Activated T-cell treated with anti-CD3 and anti-CD28 coated beads, Interleukin-2, amount 50 U/mL, for 4 hours (primary cell): ENCODE measurements at regions not wholly inside any gene's neighbourhood (a gene's known extent, or its start where the extent isn't known, plus 50 kb on each side); places are given as distances from the start of the nearest gene placed in this dataset.

ENCODE experiments used
- ATAC-seq, 2 donors: fragments of 200-7000 bp; cut with Tn5 transposase; one replicate each; pipeline ENCODE4 v1.10.0; 2021
- DNase-seq: peaks from one replicate; pipeline ENCODE4 v3.0.0-alpha.2; 2020
- H3K27me3 Mint-ChIP-seq: one replicate; pipeline ENCODE4 v1.8.0; 2021; ENCODE audit warnings: low read depth, mixed read lengths
- H3K36me3 Mint-ChIP-seq: one replicate; pipeline ENCODE4 v1.8.0; 2022; ENCODE audit warnings: mixed read lengths; ENCODE audit not compliant: insufficient read depth
- H3K4me1 Mint-ChIP-seq: one replicate; pipeline ENCODE4 v1.8.0; 2021; ENCODE audit warnings: low read depth, mixed read lengths
- H3K4me3 Mint-ChIP-seq: one replicate; pipeline ENCODE4 v1.8.0; 2021; ENCODE audit warnings: mild to moderate bottlenecking, moderate library complexity, mixed read lengths
- H3K9me3 Mint-ChIP-seq: one replicate; pipeline ENCODE4 v1.8.0; 2021; ENCODE audit warnings: mixed read lengths

GRCh38 chr4:35539404-35540055 lies 704.8 kb downstream of the ARAP2 start:
- H3K9me3 Mint-ChIP-seq: peaks cover 13% of the 10 kb centered on the region
- no peak for DNase-seq
- H3K4me1 Mint-ChIP-seq: no peaks in the 10 kb centered on the region
- no peak for ATAC-seq
- no peaks in the 10 kb centered on the region for H3K27me3 Mint-ChIP-seq
- H3K36me3 Mint-ChIP-seq: no peaks in the 10 kb centered on the region
- H3K4me3 Mint-ChIP-seq: no peak overlapping the region

- ATAC-seq (peak in 1 of 2 donors; percentile 10), DNase-seq (no peak)
- Mint-ChIP-seq H3K27me3 (no peaks in the 10 kb centered on the region), H3K4me1 (no peaks in the 10 kb centered on the region), H3K4me3 (no peak overlapping the region), H3K9me3 (peaks cover 13% of the 10 kb centered on the region), H3K36me3 (no peaks in the 10 kb centered on the region)
Observed at GRCh38 chr4:35541146-35541887, 703.0 kb downstream of the ARAP2 start.

DNA sequence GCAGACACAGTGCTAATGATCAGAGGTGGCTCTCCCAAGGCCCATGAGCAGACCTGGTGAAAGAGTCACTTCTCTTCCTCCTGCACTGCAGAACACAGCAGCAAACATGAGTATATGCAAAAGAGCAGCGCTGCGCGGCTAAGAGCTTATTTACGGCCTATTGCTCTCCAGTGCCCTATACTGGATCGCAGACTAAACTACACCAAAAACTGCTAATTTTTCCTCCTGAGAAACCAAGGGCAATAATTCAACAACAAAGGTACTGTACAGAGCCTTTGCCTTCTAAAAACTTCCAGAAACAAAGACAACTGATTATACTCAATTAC lies 702.5 kb downstream of the ARAP2 start:
- H3K4me1 Mint-ChIP-seq: no peaks in the 10 kb centered on the region
- H3K4me3 Mint-ChIP-seq: no peak overlapping the region
- ATAC-seq (no peak), DNase-seq (no peak)
- peaks cover 13% of the 10 kb centered on the region for H3K9me3 Mint-ChIP-seq
- no peaks in the 10 kb centered on the region for H3K36me3 Mint-ChIP-seq
- no peaks in the 10 kb centered on the region for H3K27me3 Mint-ChIP-seq

DNA sequence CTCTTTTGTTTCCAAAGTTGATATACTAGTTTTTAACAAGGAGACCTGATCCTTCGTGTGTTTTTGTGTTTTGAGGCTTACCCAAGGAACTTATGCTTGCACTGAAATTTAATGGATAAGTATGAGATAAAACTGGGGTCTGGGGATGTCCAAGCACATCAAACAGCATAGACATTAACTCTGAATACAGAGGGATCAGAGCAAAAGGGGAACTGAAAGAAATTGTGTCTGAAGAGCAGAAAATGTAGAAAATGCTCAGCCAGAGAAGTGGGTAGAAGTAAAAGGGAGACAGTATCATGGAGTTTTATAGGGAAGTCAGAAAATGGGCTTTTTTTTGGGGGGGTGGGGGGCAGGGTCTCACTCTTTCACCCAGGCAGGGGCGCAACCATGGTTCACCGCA lies 695.4 kb downstream of the ARAP2 start:
- peaks cover 10% of the 10 kb centered on the region for H3K9me3 Mint-ChIP-seq
- H3K4me3 Mint-ChIP-seq: no peak overlapping the region

DNA sequence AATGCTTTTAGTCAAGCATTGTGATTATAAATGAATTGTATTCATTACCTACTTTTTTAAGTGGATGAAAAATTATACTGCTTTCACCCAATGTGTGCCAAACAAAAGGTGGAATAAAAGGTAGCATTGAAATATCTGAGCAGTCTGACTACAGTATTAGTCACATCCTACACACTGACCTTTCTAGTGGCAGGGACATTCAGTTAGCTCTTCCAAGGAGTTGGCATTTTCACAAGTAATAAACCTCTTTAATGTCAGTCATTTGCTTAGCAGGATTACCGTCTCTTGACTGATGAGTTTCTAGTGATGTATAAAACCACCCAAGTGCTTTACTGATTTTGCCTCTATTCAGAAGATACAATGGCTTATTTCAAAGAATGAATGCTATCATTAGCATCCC lies 687.9 kb downstream of the ARAP2 start:
- Mint-ChIP-seq H3K36me3 (no peaks in the 10 kb centered on the region), H3K4me3 (no peak overlapping the region)

More for the DNA sequence above, 695.4 kb downstream of the ARAP2 start:
- ATAC-seq (no peak), DNase-seq (no peak)
- H3K36me3 Mint-ChIP-seq: no peaks in the 10 kb centered on the region
- no peaks in the 10 kb centered on the region for H3K27me3 Mint-ChIP-seq
- no peaks in the 10 kb centered on the region for H3K4me1 Mint-ChIP-seq

GRCh38 chr4:35559559-35560365 lies 684.6 kb downstream of the ARAP2 start:
- DNase-seq: no peak
- Mint-ChIP-seq H3K36me3 (no peaks in the 10 kb centered on the region), H3K9me3 (no peaks in the 10 kb centered on the region), H3K27me3 (no peaks in the 10 kb centered on the region), H3K4me3 (no peak overlapping the region), H3K4me1 (no peaks in the 10 kb centered on the region)
- no peak for ATAC-seq

More for the DNA sequence above, 687.9 kb downstream of the ARAP2 start:
- H3K4me1 Mint-ChIP-seq: no peaks in the 10 kb centered on the region
- H3K27me3 Mint-ChIP-seq: no peaks in the 10 kb centered on the region
- no peak for ATAC-seq
- no peaks in the 10 kb centered on the region for H3K9me3 Mint-ChIP-seq
- DNase-seq: no peak

DNA sequence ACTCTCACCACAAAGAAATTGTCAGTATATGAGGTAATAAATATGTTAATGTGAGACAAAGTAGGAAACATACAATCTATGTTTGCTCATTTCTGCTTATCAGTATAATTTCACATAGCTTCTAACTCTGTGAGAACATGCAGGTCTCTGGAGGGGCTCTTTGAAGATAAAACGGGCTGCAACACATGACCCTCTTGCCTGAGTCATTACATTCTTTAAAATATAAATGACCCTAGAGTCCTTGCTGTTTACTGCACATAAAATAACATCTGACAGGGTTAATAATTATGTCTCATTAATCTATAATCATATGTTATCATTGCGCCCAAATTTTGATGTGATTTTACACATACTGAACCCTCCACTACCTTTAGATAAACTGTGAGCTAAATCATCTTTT lies 681.5 kb downstream of the ARAP2 start:
- H3K36me3 Mint-ChIP-seq: no peaks in the 10 kb centered on the region
- DNase-seq (no peak), ATAC-seq (no peak)
- H3K9me3 Mint-ChIP-seq: no peaks in the 10 kb centered on the region
- H3K4me1 Mint-ChIP-seq: no peaks in the 10 kb centered on the region
- no peaks in the 10 kb centered on the region for H3K27me3 Mint-ChIP-seq
- H3K4me3 Mint-ChIP-seq: no peak overlapping the region

DNA sequence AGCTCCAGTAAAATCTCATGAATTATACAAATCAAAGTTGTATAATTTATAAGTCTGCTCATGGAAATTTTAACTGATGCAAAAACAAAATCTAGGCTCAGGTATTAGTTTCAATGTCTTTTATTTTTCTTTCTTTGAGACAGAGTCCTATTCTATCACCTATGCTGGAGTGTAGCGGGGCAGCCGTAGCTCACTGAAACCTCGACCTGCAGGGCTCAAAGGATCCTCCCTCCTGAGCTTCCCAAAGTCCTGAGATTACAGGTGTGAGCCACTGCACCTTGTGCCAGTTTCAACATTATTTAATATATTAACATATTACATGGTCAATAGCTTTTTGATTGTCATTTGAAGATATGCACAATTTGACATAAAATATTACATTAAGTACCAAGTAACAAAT lies 678.7 kb downstream of the ARAP2 start:
- no peaks in the 10 kb centered on the region for H3K4me1 Mint-ChIP-seq
- ATAC-seq: no peak
- DNase-seq: no peak
- peaks cover 7% of the 10 kb centered on the region for H3K9me3 Mint-ChIP-seq
- no peak overlapping the region for H3K4me3 Mint-ChIP-seq
- H3K27me3 Mint-ChIP-seq: no peaks in the 10 kb centered on the region
- H3K36me3 Mint-ChIP-seq: no peaks in the 10 kb centered on the region

- no peak for DNase-seq
- Mint-ChIP-seq H3K4me1 (no peaks in the 10 kb centered on the region), H3K27me3 (no peaks in the 10 kb centered on the region), H3K4me3 (no peak overlapping the region), H3K9me3 (no peaks in the 10 kb centered on the region), H3K36me3 (no peaks in the 10 kb centered on the region)
- no peak for ATAC-seq
Observed at GRCh38 chr4:35591035-35591434, 653.3 kb downstream of the ARAP2 start.

- H3K4me3 Mint-ChIP-seq: no peak overlapping the region
- no peak for ATAC-seq
Observed at GRCh38 chr4:35604252-35604651, 640.1 kb downstream of the ARAP2 start.

GRCh38 chr4:35604724-35605123 lies 639.6 kb downstream of the ARAP2 start:
- ATAC-seq (no peak), DNase-seq (no peak)
- Mint-ChIP-seq H3K36me3 (no peaks in the 10 kb centered on the region), H3K9me3 (peaks cover 4% of the 10 kb centered on the region), H3K4me1 (no peaks in the 10 kb centered on the region), H3K27me3 (no peaks in the 10 kb centered on the region), H3K4me3 (no peak overlapping the region)

More at GRCh38 chr4:35604252-35604651, 640.1 kb downstream of the ARAP2 start:
- no peaks in the 10 kb centered on the region for H3K4me1 Mint-ChIP-seq
- DNase-seq: no peak
- H3K36me3 Mint-ChIP-seq: no peaks in the 10 kb centered on the region
- peaks cover 4% of the 10 kb centered on the region for H3K9me3 Mint-ChIP-seq
- H3K27me3 Mint-ChIP-seq: no peaks in the 10 kb centered on the region

GRCh38 chr4:35608205-35608604 lies 636.1 kb downstream of the ARAP2 start:
- Mint-ChIP-seq H3K36me3 (no peaks in the 10 kb centered on the region), H3K4me1 (no peaks in the 10 kb centered on the region), H3K4me3 (no peak overlapping the region), H3K9me3 (peaks cover 4% of the 10 kb centered on the region), H3K27me3 (no peaks in the 10 kb centered on the region)
- DNase-seq (no peak), ATAC-seq (no peak)

DNA sequence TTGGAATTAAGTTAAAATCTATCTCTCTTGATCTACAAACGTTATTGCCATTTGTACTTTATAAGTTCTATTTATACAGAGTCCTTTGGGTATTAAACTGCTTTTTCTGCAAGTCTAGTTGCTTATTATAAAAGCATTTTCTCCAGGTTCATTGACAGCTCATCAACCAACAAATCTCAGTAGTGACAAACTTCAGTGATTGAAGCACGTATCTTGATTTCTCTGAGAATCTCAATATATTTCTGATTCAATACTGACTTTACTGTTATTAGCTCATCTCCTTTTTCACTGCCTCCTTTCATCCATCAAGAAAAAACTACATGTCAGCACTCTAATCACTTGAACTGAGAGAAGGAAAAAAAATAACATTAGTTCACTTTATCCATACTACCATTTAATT lies 630.2 kb downstream of the ARAP2 start:
- ATAC-seq (no peak), DNase-seq (no peak)
- Mint-ChIP-seq H3K36me3 (no peaks in the 10 kb centered on the region), H3K27me3 (no peaks in the 10 kb centered on the region), H3K4me3 (no peak overlapping the region), H3K9me3 (peaks cover 7% of the 10 kb centered on the region), H3K4me1 (no peaks in the 10 kb centered on the region)

- H3K9me3 Mint-ChIP-seq: peaks cover 6% of the 10 kb centered on the region
- DNase-seq: no peak
- no peaks in the 10 kb centered on the region for H3K4me1 Mint-ChIP-seq
- no peaks in the 10 kb centered on the region for H3K27me3 Mint-ChIP-seq
- no peak for ATAC-seq
- no peak overlapping the region for H3K4me3 Mint-ChIP-seq
- H3K36me3 Mint-ChIP-seq: no peaks in the 10 kb centered on the region
Observed at GRCh38 chr4:35639929-35640328, 604.4 kb downstream of the ARAP2 start.

DNA sequence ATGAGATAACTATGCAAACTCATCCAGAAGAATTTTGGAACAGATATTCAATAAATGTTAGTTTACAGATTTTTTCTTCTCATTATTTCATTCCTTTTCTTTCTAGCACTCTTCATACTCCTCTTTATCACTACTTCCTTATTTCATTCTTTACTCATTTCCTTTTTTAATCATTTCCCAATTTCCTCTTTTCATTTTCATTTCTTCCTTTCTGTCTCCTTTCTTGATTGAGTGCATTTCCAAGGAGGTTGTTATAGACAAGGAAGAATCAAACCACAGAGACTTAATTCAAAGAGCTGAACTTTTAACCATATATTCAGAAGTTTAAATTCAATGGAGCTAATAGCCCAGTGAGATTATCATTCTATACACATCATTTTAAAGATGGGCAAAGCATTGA lies 600.7 kb downstream of the ARAP2 start:
- Mint-ChIP-seq H3K4me3 (no peak overlapping the region), H3K27me3 (no peaks in the 10 kb centered on the region), H3K36me3 (no peaks in the 10 kb centered on the region), H3K4me1 (no peaks in the 10 kb centered on the region), H3K9me3 (no peaks in the 10 kb centered on the region)
- ATAC-seq: no peak
- DNase-seq: no peak
